Chondrocyte (in vitro differentiated cells): ENCODE measurements at regions not wholly inside any gene's neighbourhood (a gene's known extent, or its start where the extent isn't known, plus 50 kb on each side); places are given as distances from the start of the nearest gene placed in this dataset.

ENCODE experiments used
- DNase-seq: peaks from one replicate; pipeline ENCODE4 v3.0.0; 2021; ENCODE audit warnings: mixed read lengths, low spot score
- H3K27ac Mint-ChIP-seq: one replicate; pipeline ENCODE4 v1.8.0; 2021; ENCODE audit warnings: mild to moderate bottlenecking, moderate library complexity, mixed read lengths; ENCODE audit not compliant: unreplicated experiment
- H3K27me3 Mint-ChIP-seq: 2 replicates; pipeline ENCODE4 v1.8.0; 2021; ENCODE audit warnings: low read depth, mixed read lengths
- H3K36me3 Mint-ChIP-seq: 2 replicates; pipeline ENCODE4 v1.8.0; 2021; ENCODE audit warnings: low read depth, mixed read lengths
- H3K4me1 Mint-ChIP-seq: 2 replicates; pipeline ENCODE4 v1.8.0; 2021; ENCODE audit warnings: low read depth, mild to moderate bottlenecking, mixed read lengths
- H3K4me3 Mint-ChIP-seq: one replicate; pipeline ENCODE4 v1.8.0; 2021; ENCODE audit warnings: mild to moderate bottlenecking, moderate library complexity, mixed read lengths; ENCODE audit not compliant: unreplicated experiment
- H3K9me3 Mint-ChIP-seq: 2 replicates; pipeline ENCODE4 v1.8.0; 2021; ENCODE audit warnings: low read depth, mixed read lengths
- CTCF ChIP-seq: fragments of 200-600 bp; sonication (generic); IDR thresholded peaks from 2 replicates; pipeline ENCODE4 v1.5.0; 2021; ENCODE audit warnings: antibody characterized with exemption, mild to moderate bottlenecking, moderate library complexity

- Mint-ChIP-seq H3K27ac (no peak overlapping the region), H3K27me3 (peaks cover 4% of the 10 kb centered on the region), H3K4me1 (no peaks in the 10 kb centered on the region), H3K4me3 (no peak overlapping the region), H3K9me3 (peaks cover 12% of the 10 kb centered on the region), H3K36me3 (peaks cover 3% of the 10 kb centered on the region)
- no peak for TF ChIP-seq CTCF
- no peak for DNase-seq
Measured at GRCh38 chr6:99026135-99026534, 78.4 kb upstream of the FBXL4 start.

DNA sequence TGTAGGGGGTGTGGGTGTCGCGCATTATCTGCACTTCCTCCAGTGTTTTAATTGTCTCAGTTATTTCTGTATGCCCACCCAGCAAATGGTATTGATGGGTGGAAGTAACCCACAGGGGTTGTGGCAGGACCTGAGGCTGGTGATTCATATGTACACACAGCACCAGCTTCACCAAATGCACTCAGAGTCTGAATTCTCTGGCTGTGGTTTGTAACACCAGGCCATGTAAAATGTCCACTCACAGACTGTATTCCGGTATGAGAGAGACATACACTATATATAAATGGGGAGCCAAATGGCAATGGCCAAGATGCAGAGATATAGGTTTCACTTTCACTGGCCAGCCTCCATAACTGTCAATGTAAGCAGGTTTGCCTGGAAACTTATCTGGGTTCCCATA, 76.3 kb upstream of the FBXL4 start:
- no peaks in the 10 kb centered on the region for H3K4me1 Mint-ChIP-seq
- peaks cover 3% of the 10 kb centered on the region for H3K36me3 Mint-ChIP-seq
- peaks cover 12% of the 10 kb centered on the region for H3K9me3 Mint-ChIP-seq
- H3K27me3 Mint-ChIP-seq: peaks cover 2% of the 10 kb centered on the region
- no peak for TF ChIP-seq CTCF
- H3K27ac Mint-ChIP-seq: no peak overlapping the region
- no peak overlapping the region for H3K4me3 Mint-ChIP-seq
- DNase-seq: no peak

- Mint-ChIP-seq H3K4me1 (no peaks in the 10 kb centered on the region), H3K9me3 (peaks cover 12% of the 10 kb centered on the region), H3K4me3 (no peak overlapping the region), H3K27ac (no peak overlapping the region), H3K36me3 (peaks cover 3% of the 10 kb centered on the region), H3K27me3 (no peaks in the 10 kb centered on the region)
- TF ChIP-seq CTCF: no peak
- DNase-seq: no peak
Measured at GRCh38 chr6:99022039-99022609, 74.4 kb upstream of the FBXL4 start.

DNA sequence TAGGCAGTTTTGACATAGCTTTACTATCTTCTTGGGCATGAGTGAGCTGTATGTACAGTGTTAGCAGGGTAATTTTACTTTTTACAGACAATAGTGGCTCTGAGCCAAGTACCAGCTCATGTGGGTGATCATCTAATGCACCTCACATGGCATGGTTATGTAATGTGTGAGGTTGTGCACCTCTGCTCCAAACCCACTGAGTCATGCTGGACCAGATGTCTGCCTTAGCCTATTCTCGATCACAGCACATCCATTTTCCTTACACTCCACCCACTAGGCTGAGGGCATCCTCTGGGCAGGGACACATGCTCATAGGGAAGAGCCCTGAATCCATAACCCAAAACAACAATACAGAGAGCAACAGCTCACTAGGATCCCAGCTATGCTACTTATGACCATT, 71.6 kb upstream of the FBXL4 start:
- Mint-ChIP-seq H3K4me1 (no peaks in the 10 kb centered on the region), H3K27ac (no peak overlapping the region), H3K27me3 (no peaks in the 10 kb centered on the region), H3K4me3 (no peak overlapping the region), H3K9me3 (no peaks in the 10 kb centered on the region), H3K36me3 (no peaks in the 10 kb centered on the region)
- no peak for DNase-seq
- TF ChIP-seq CTCF: no peak

DNA sequence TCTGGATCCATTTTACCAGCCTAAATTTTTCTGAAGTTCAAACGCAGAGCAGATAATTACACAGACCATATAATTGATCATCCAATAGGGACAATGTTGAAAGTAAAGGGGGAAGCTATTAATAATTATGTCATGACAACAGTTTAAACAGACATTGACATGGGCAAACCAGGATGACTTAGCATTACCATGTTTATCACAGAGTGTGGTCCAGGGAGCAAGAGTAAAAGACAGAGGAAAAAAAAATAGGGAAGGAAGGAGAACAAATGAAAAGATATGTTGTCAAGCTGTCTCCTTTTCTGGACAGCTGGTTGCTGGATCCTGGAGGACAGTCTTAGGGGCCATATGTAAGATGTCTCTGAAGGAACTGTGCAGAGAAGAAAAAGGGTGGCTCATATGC, 69.4 kb upstream of the FBXL4 start:
- TF ChIP-seq CTCF: no peak
- peaks cover 6% of the 10 kb centered on the region for H3K4me1 Mint-ChIP-seq
- H3K27ac Mint-ChIP-seq: no peak overlapping the region
- H3K9me3 Mint-ChIP-seq: no peaks in the 10 kb centered on the region
- no peak overlapping the region for H3K4me3 Mint-ChIP-seq
- H3K36me3 Mint-ChIP-seq: no peaks in the 10 kb centered on the region
- no peak for DNase-seq
- no peaks in the 10 kb centered on the region for H3K27me3 Mint-ChIP-seq
